ENCODE measurements at regions not wholly inside any gene's neighbourhood (a gene's known extent, or its start where the extent isn't known, plus 50 kb on each side); places are given as distances from the start of the nearest gene placed in this dataset.
A peak's percentile ranks its signal among the peaks of the same experiment; 100 is the strongest.

- WGBS = 94% methylated on average over 5 of the region's 5 CpGs
- H3K9me3 ChIP-seq (ENCODE audit: control insufficient read depth, low read length) = no peaks in the 10 kb centered on the region
- no peaks in the 10 kb centered on the region for H3K4me1 ChIP-seq (ENCODE audit: control insufficient read depth, insufficient read depth, low read length)
- intact Hi-C loops (cut with DNase I) = no loop called here
- ATAC-seq (no peak), DNase-seq (peak in 1 of 3 donors; percentile 16)
- H3K27me3 ChIP-seq (ENCODE audit: control insufficient read depth, insufficient read depth) = no peaks in the 10 kb centered on the region
- no peak overlapping the region for H3K27ac ChIP-seq (ENCODE audit: low read length)
- H3K4me3 ChIP-seq (ENCODE audit: low read length) = no peak overlapping the region
Observed at GRCh38 chr13:79688741-79689140, 207.8 kb downstream of the NDFIP2 start.

- Histone ChIP-seq H3K9me3 (ENCODE audit: control insufficient read depth, low read length) (no peaks in the 10 kb centered on the region), H3K4me3 (ENCODE audit: low read length) (no peak overlapping the region), H3K27me3 (ENCODE audit: control insufficient read depth, insufficient read depth) (no peaks in the 10 kb centered on the region), H3K4me1 (ENCODE audit: control insufficient read depth, insufficient read depth, low read length) (no peaks in the 10 kb centered on the region), H3K27ac (ENCODE audit: low read length) (no peak overlapping the region)
- DNase-seq (no peak), ATAC-seq (peak; percentile 55 to 59)
- 50% methylated on average over 6 of the region's 6 CpGs for WGBS
- intact Hi-C loops (cut with DNase I) = no loop called here
Observed at GRCh38 chr13:79686441-79686840, 205.5 kb downstream of the NDFIP2 start.

GRCh38 chr13:79684371-79684770, 203.4 kb downstream of the NDFIP2 start:
- Histone ChIP-seq H3K27me3 (ENCODE audit: control insufficient read depth, insufficient read depth) (no peaks in the 10 kb centered on the region), H3K27ac (ENCODE audit: low read length) (no peak overlapping the region), H3K4me3 (ENCODE audit: low read length) (no peak overlapping the region), H3K4me1 (ENCODE audit: control insufficient read depth, insufficient read depth, low read length) (no peaks in the 10 kb centered on the region), H3K9me3 (ENCODE audit: control insufficient read depth, low read length) (no peaks in the 10 kb centered on the region)
- DNase-seq (no peak), ATAC-seq (no peak)
- intact Hi-C loops (cut with DNase I) = no loop called here
- WGBS = 97% methylated on average over 3 of the region's 3 CpGs

GRCh38 chr13:79682164-79682563, 201.2 kb downstream of the NDFIP2 start:
- Histone ChIP-seq H3K27ac (ENCODE audit: low read length) (no peak overlapping the region), H3K9me3 (ENCODE audit: control insufficient read depth, low read length) (no peaks in the 10 kb centered on the region), H3K4me3 (ENCODE audit: low read length) (no peak overlapping the region), H3K27me3 (ENCODE audit: control insufficient read depth, insufficient read depth) (no peaks in the 10 kb centered on the region), H3K4me1 (ENCODE audit: control insufficient read depth, insufficient read depth, low read length) (no peaks in the 10 kb centered on the region)
- WGBS = 73% methylated on average over 2 of the region's 2 CpGs
- DNase-seq (peak in 1 of 3 donors; percentile 53), ATAC-seq (peak in 1 of 2 donors; percentile 69)
- intact Hi-C loops (cut with DNase I) = no loop called here

- Histone ChIP-seq H3K4me1 (ENCODE audit: control insufficient read depth, insufficient read depth, low read length) (no peaks in the 10 kb centered on the region), H3K27ac (ENCODE audit: low read length) (no peak overlapping the region), H3K27me3 (ENCODE audit: control insufficient read depth, insufficient read depth) (no peaks in the 10 kb centered on the region), H3K9me3 (ENCODE audit: control insufficient read depth, low read length) (no peaks in the 10 kb centered on the region), H3K4me3 (ENCODE audit: low read length) (no peak overlapping the region)
- 60% methylated on average over 1 of the region's 1 CpG for WGBS
- DNase-seq = no peak
- intact Hi-C loops (cut with DNase I) = no loop called here
- ATAC-seq = no peak
Observed at GRCh38 chr13:79681069-79681468, 200.1 kb downstream of the NDFIP2 start.

- no peaks in the 10 kb centered on the region for H3K9me3 ChIP-seq (ENCODE audit: control insufficient read depth, low read length)
- no peak for ATAC-seq
- H3K27me3 ChIP-seq (ENCODE audit: control insufficient read depth, insufficient read depth) = no peaks in the 10 kb centered on the region
- H3K4me1 ChIP-seq (ENCODE audit: control insufficient read depth, insufficient read depth, low read length) = no peaks in the 10 kb centered on the region
- intact Hi-C loops (cut with DNase I) = no loop called here
- no peak for DNase-seq
- no peak overlapping the region for H3K27ac ChIP-seq (ENCODE audit: low read length)
- no peak overlapping the region for H3K4me3 ChIP-seq (ENCODE audit: low read length)
Observed at GRCh38 chr13:79680485-79680884, 199.5 kb downstream of the NDFIP2 start.

- WGBS = 17% methylated on average over 2 of the region's 2 CpGs
Observed at GRCh38 chr13:79679334-79679733, 198.4 kb downstream of the NDFIP2 start.

GRCh38 chr13:79678100-79678499, 197.1 kb downstream of the NDFIP2 start:
- 80% methylated on average over 2 of the region's 2 CpGs for WGBS
- no peaks in the 10 kb centered on the region for H3K27me3 ChIP-seq (ENCODE audit: control insufficient read depth, insufficient read depth)
- ATAC-seq (no peak), DNase-seq (no peak)
- intact Hi-C loops (cut with DNase I) = loop anchor here in 2 of 4 donors (10.0 kb wide), 2 partner anchors 657 to 667 kb away; partner anchors contain the start of gene SPRY2 (in 1 of the 2)
- no peak overlapping the region for H3K4me3 ChIP-seq (ENCODE audit: low read length)
- H3K9me3 ChIP-seq (ENCODE audit: control insufficient read depth, low read length) = no peaks in the 10 kb centered on the region
- no peak overlapping the region for H3K27ac ChIP-seq (ENCODE audit: low read length)
- H3K4me1 ChIP-seq (ENCODE audit: control insufficient read depth, insufficient read depth, low read length) = peaks cover 5% of the 10 kb centered on the region

More at GRCh38 chr13:79679334-79679733, 198.4 kb downstream of the NDFIP2 start:
- Histone ChIP-seq H3K4me3 (ENCODE audit: low read length) (no peak overlapping the region), H3K9me3 (ENCODE audit: control insufficient read depth, low read length) (no peaks in the 10 kb centered on the region), H3K27ac (ENCODE audit: low read length) (no peak overlapping the region), H3K27me3 (ENCODE audit: control insufficient read depth, insufficient read depth) (no peaks in the 10 kb centered on the region), H3K4me1 (ENCODE audit: control insufficient read depth, insufficient read depth, low read length) (no peaks in the 10 kb centered on the region)
- intact Hi-C loops (cut with DNase I) = loop anchor here in 2 of 4 donors (10.0 kb wide), 2 partner anchors 655 to 665 kb away; partner anchors contain the start of gene SPRY2 (in 1 of the 2)
- ATAC-seq = peak; percentile 53 to 74
- DNase-seq = peak; percentile 63 to 87 (median 65)

GRCh38 chr13:79675931-79676660, 195.1 kb downstream of the NDFIP2 start:
- Histone ChIP-seq H3K27me3 (ENCODE audit: control insufficient read depth, insufficient read depth) (no peaks in the 10 kb centered on the region), H3K4me3 (ENCODE audit: low read length) (no peak overlapping the region), H3K9me3 (ENCODE audit: control insufficient read depth, low read length) (no peaks in the 10 kb centered on the region), H3K27ac (ENCODE audit: low read length) (peak overlapping the region; percentile 18), H3K4me1 (ENCODE audit: control insufficient read depth, insufficient read depth, low read length) (peaks cover 5% of the 10 kb centered on the region)
- ATAC-seq (peak in 1 of 2 donors; percentile 50), DNase-seq (no peak)
- 68% methylated on average over 7 of the region's 7 CpGs for WGBS
- intact Hi-C loops (cut with DNase I) = loop anchor here in 2 of 4 donors (10.0 kb wide), 2 partner anchors 659 to 669 kb away; partner anchors contain the start of gene SPRY2 (in 1 of the 2)

GRCh38 chr13:79674765-79675515, 194.0 kb downstream of the NDFIP2 start:
- 80% methylated on average over 5 of the region's 5 CpGs for WGBS
- no peaks in the 10 kb centered on the region for H3K9me3 ChIP-seq (ENCODE audit: control insufficient read depth, low read length)
- H3K4me1 ChIP-seq (ENCODE audit: control insufficient read depth, insufficient read depth, low read length) = peaks cover 5% of the 10 kb centered on the region
- H3K4me3 ChIP-seq (ENCODE audit: low read length) = no peak overlapping the region
- intact Hi-C loops (cut with DNase I) = loop anchor here in 2 of 4 donors (10.0 kb wide), 2 partner anchors 660 to 670 kb away; partner anchors contain the start of gene SPRY2 (in 1 of the 2)
- H3K27me3 ChIP-seq (ENCODE audit: control insufficient read depth, insufficient read depth) = no peaks in the 10 kb centered on the region
- H3K27ac ChIP-seq (ENCODE audit: low read length) = peak overlapping the region; percentile 26
- no peak for DNase-seq
- ATAC-seq = no peak

- no peaks in the 10 kb centered on the region for H3K9me3 ChIP-seq (ENCODE audit: control insufficient read depth, low read length)
- ATAC-seq = no peak
Observed at GRCh38 chr13:79673993-79674377, 193.0 kb downstream of the NDFIP2 start.

More at GRCh38 chr13:79673993-79674377, 193.0 kb downstream of the NDFIP2 start:
- 52% methylated on average over 1 of the region's 1 CpG for WGBS
- H3K4me1 ChIP-seq (ENCODE audit: control insufficient read depth, insufficient read depth, low read length) = peaks cover 5% of the 10 kb centered on the region
- intact Hi-C loops (cut with DNase I) = loop anchor here in 2 of 4 donors (10.0 kb wide), 2 partner anchors 661 to 671 kb away; partner anchors contain the start of gene SPRY2 (in 1 of the 2)
- no peaks in the 10 kb centered on the region for H3K27me3 ChIP-seq (ENCODE audit: control insufficient read depth, insufficient read depth)
- H3K27ac ChIP-seq (ENCODE audit: low read length) = no peak overlapping the region
- no peak for DNase-seq
- no peak overlapping the region for H3K4me3 ChIP-seq (ENCODE audit: low read length)
